GM20000 (cell line): ENCODE measurements at regions not wholly inside any gene's neighbourhood (a gene's known extent, or its start where the extent isn't known, plus 50 kb on each side); places are given as distances from the start of the nearest gene placed in this dataset.
"Not testable (repeated sequence)": the region's sequence is repeated elsewhere in the genome, so short reads cannot be mapped to it uniquely, and the experiment has no call there.

ENCODE experiments used
- DNase-seq: peaks from one replicate; pipeline ENCODE4 v3.0.0; 2012; ENCODE audit warnings: low spot score
- CTCF ChIP-seq: IDR thresholded peaks from 2 replicates; pipeline ENCODE4 v1.5.1; 2012; ENCODE audit warnings: mild to moderate bottlenecking, control low read depth; ENCODE audit errors: extremely low read depth, missing control alignments

GRCh38 chr6:71766796-71767195 lies 119.6 kb upstream of the RIMS1 start:
- no peak for DNase-seq
- no peak for TF ChIP-seq CTCF

DNA sequence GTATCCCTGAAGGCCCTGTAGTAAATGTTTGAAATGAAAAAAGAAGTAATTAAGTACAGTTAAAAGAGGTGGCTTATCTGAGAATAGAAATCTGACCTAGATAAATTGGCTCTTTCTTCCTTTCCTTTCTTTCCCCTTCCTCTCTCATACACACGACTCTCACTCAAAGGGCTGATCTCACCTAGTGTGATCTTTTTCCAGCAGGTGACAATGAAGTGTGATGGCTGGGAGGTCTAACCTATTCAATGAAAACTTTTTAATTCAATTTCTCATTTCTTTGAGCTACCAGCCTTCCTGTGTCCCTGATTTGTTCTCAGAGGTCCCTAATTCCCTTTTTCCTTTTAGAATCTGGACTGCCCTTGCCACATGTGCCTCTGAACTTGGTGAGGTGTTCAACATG lies 118.0 kb upstream of the RIMS1 start:
- DNase-seq: no peak
- no peak for TF ChIP-seq CTCF

GRCh38 chr6:71808865-71809264 lies 77.5 kb upstream of the RIMS1 start:
- DNase-seq: no peak
- TF ChIP-seq CTCF: no peak

- no peak for DNase-seq
- no peak for TF ChIP-seq CTCF
Measured at GRCh38 chr6:71810880-71811279, 75.5 kb upstream of the RIMS1 start.

GRCh38 chr6:71822625-71823024 lies 63.7 kb upstream of the RIMS1 start:
- DNase-seq: no peak
- TF ChIP-seq CTCF: no peak

- DNase-seq: not testable (repeated sequence)
Measured at GRCh38 chr6:71832110-71832764, 54.1 kb upstream of the RIMS1 start.
